Astrocyte (in vitro differentiated cells and primary cell): ENCODE measurements at regions not wholly inside any gene's neighbourhood (a gene's known extent, or its start where the extent isn't known, plus 50 kb on each side); places are given as distances from the start of the nearest gene placed in this dataset.

Source experiments
- CTCF ChIP-seq: IDR thresholded peaks from 2 replicates; pipeline ENCODE4 v1.5.1; 2011; ENCODE audit warnings: low read depth, mild to moderate bottlenecking, inconsistent platforms, low read length, moderate library complexity; ENCODE audit not compliant: insufficient read depth
- EZH2 ChIP-seq: IDR thresholded peaks from 2 replicates; pipeline ENCODE4 v1.6.1; 2012; ENCODE audit warnings: mild to moderate bottlenecking, low read length, inconsistent platforms; ENCODE audit not compliant: insufficient read depth

- TF ChIP-seq CTCF (no peak), EZH2 (no peak)
Observed at GRCh38 chr12:4201333-4202100, 72.0 kb upstream of the CCND2 start.
